ENCODE measurements at regions not wholly inside any gene's neighbourhood (a gene's known extent, or its start where the extent isn't known, plus 50 kb on each side); places are given as distances from the start of the nearest gene placed in this dataset.

DNA sequence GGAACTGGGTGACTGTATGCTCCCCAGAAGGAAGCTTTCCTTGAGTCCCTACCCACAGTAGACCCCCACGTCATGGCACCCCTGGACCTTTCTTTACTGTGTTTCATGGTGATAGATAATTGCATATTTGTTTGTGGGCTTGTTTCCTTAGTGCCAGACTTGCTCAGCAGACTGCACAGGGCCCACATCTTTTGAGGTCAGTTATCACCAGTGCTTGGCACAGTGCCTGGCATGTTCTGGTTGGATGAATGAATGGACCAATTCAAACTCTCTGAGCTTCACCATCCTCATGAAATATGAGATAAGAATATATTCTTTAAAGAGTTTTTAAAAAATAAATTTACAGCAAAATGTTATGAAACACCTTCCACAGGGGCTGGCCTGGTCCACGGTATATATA lies 78.4 kb upstream of the EMX2 start:
- TF ChIP-seq, protein P1, sequence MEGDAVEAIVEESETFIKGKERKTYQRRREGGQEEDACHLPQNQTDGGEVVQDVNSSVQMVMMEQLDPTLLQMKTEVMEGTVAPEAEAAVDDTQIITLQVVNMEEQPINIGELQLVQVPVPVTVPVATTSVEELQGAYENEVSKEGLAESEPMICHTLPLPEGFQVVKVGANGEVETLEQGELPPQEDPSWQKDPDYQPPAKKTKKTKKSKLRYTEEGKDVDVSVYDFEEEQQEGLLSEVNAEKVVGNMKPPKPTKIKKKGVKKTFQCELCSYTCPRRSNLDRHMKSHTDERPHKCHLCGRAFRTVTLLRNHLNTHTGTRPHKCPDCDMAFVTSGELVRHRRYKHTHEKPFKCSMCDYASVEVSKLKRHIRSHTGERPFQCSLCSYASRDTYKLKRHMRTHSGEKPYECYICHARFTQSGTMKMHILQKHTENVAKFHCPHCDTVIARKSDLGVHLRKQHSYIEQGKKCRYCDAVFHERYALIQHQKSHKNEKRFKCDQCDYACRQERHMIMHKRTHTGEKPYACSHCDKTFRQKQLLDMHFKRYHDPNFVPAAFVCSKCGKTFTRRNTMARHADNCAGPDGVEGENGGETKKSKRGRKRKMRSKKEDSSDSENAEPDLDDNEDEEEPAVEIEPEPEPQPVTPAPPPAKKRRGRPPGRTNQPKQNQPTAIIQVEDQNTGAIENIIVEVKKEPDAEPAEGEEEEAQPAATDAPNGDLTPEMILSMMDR (IDR thresholded peaks at IDR 0.05): no peak
- TF ChIP-seq RFX5 (IDR thresholded peaks at IDR 0.05; ENCODE audit: low read length) (no peak), EP300 (IDR thresholded peaks at IDR 0.05; ENCODE audit: borderline replicate concordance in 1 of 2, low read depth in 1 of 2, low read length in 1 of 2) (no peak), SMC3 (IDR thresholded peaks at IDR 0.05; ENCODE audit: low read depth, low read length) (no peak), POLR2AphosphoS5 (IDR thresholded peaks at IDR 0.05; ENCODE audit: low read depth, low read length) (no peak), EZH2phosphoT487 (IDR thresholded peaks at IDR 0.05; ENCODE audit: borderline replicate concordance, low read depth) (no peak), RXRA (IDR thresholded peaks at IDR 0.05; ENCODE audit: borderline replicate concordance, low read depth) (no peak), RAD21 (IDR thresholded peaks at IDR 0.05; ENCODE audit: low read length) (no peak), GABPA (IDR thresholded peaks at IDR 0.05; ENCODE audit: low read depth) (no peak), TEAD4 (IDR thresholded peaks at IDR 0.05; ENCODE audit: borderline replicate concordance, insufficient read depth) (no peak), MEF2A (IDR thresholded peaks at IDR 0.05; ENCODE audit: borderline replicate concordance, low read depth) (no peak)
- TF ChIP-seq, protein P2, sequence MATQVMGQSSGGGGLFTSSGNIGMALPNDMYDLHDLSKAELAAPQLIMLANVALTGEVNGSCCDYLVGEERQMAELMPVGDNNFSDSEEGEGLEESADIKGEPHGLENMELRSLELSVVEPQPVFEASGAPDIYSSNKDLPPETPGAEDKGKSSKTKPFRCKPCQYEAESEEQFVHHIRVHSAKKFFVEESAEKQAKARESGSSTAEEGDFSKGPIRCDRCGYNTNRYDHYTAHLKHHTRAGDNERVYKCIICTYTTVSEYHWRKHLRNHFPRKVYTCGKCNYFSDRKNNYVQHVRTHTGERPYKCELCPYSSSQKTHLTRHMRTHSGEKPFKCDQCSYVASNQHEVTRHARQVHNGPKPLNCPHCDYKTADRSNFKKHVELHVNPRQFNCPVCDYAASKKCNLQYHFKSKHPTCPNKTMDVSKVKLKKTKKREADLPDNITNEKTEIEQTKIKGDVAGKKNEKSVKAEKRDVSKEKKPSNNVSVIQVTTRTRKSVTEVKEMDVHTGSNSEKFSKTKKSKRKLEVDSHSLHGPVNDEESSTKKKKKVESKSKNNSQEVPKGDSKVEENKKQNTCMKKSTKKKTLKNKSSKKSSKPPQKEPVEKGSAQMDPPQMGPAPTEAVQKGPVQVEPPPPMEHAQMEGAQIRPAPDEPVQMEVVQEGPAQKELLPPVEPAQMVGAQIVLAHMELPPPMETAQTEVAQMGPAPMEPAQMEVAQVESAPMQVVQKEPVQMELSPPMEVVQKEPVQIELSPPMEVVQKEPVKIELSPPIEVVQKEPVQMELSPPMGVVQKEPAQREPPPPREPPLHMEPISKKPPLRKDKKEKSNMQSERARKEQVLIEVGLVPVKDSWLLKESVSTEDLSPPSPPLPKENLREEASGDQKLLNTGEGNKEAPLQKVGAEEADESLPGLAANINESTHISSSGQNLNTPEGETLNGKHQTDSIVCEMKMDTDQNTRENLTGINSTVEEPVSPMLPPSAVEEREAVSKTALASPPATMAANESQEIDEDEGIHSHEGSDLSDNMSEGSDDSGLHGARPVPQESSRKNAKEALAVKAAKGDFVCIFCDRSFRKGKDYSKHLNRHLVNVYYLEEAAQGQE (IDR thresholded peaks at IDR 0.05; ENCODE audit: low read depth, low read length): no peak
- TF ChIP-seq, protein P3, sequence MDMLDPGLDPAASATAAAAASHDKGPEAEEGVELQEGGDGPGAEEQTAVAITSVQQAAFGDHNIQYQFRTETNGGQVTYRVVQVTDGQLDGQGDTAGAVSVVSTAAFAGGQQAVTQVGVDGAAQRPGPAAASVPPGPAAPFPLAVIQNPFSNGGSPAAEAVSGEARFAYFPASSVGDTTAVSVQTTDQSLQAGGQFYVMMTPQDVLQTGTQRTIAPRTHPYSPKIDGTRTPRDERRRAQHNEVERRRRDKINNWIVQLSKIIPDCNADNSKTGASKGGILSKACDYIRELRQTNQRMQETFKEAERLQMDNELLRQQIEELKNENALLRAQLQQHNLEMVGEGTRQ (IDR thresholded peaks at IDR 0.05; ENCODE audit: borderline replicate concordance, low read depth, low read length): no peak
- TF ChIP-seq, protein P4, sequence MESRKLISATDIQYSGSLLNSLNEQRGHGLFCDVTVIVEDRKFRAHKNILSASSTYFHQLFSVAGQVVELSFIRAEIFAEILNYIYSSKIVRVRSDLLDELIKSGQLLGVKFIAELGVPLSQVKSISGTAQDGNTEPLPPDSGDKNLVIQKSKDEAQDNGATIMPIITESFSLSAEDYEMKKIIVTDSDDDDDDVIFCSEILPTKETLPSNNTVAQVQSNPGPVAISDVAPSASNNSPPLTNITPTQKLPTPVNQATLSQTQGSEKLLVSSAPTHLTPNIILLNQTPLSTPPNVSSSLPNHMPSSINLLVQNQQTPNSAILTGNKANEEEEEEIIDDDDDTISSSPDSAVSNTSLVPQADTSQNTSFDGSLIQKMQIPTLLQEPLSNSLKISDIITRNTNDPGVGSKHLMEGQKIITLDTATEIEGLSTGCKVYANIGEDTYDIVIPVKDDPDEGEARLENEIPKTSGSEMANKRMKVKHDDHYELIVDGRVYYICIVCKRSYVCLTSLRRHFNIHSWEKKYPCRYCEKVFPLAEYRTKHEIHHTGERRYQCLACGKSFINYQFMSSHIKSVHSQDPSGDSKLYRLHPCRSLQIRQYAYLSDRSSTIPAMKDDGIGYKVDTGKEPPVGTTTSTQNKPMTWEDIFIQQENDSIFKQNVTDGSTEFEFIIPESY (IDR thresholded peaks at IDR 0.05; ENCODE audit: borderline replicate concordance, low read depth): no peak

Measured in SK-N-SH (cell line).